GM12878 (cell line): ENCODE measurements at regions not wholly inside any gene's neighbourhood (a gene's known extent, or its start where the extent isn't known, plus 50 kb on each side); places are given as distances from the start of the nearest gene placed in this dataset.

Experiments used
- ATAC-seq: fragments of 200-7000 bp; cut with Tn5 transposase; 3 replicates; pipeline ENCODE4 v1.9.1; 2020; ENCODE audit warnings: mild to moderate bottlenecking, moderate library complexity
- BruUV-seq: library from RNA; stranded (reverse); fragments of 400-500 nt; replicated peaks from 2 replicates; lab custom pipeline; 2021; lab: Mats Ljungman, UMichigan
- CTCF ChIA-PET: fragments of 300-600 bp; sonication (Branson Sonifier 250); formaldehyde crosslinking; extraction: SDS; loops from one replicate; lab custom pipeline; 2021; ENCODE audit warnings: inconsistent platforms; lab: Yijun Ruan, JAX
- POLR2A ChIA-PET: fragments of 350-600 bp; formaldehyde crosslinking; extraction: SDS; loops from one replicate; lab custom pipeline; 2021; ENCODE audit warnings: inconsistent platforms; lab: Charles Lee
- RAD21 ChIA-PET: fragments of 300-600 bp; sonication (Branson Sonifier 250); formaldehyde crosslinking; loops from one replicate; lab custom pipeline; 2023; ENCODE audit warnings: antibody characterized with exemption; ENCODE audit not compliant: unreplicated experiment; lab: Charles Lee
- SMC1A ChIA-PET: fragments of 300-600 bp; sonication (Branson Sonifier 250); formaldehyde crosslinking; loops from one replicate; lab custom pipeline; 2023; ENCODE audit not compliant: unreplicated experiment, uncharacterized antibody; lab: Charles Lee
- DNase-seq: peaks from one replicate; pipeline ENCODE4 v3.0.0-alpha.2; 2011; ENCODE audit warnings: low read depth, low spot score
- FAIRE-seq: peaks from 3 replicates; lab custom pipeline; 2011; peaks lifted over from hg19 to GRCh38; lab: Jason Lieb, UNC
- H2AFZ ChIP-seq: 2 replicates; pipeline ENCODE4 v1.6.0; 2011; ENCODE audit warnings: low read depth, low read length, control low read depth; ENCODE audit not compliant: control insufficient read depth
- H3K27ac ChIP-seq: 2 replicates; pipeline ENCODE4 v1.5.1; 2011; ENCODE audit warnings: control low read depth; ENCODE audit not compliant: control insufficient read depth, insufficient read depth
- H3K27me3 ChIP-seq, 2 experiments: replicated peaks in 1 of 2; 2 replicates each; pipeline versions ENCODE4 v1.6.0 to v1.6.1; 2011; ENCODE audit warnings: low read length in 1 of 2; ENCODE audit not compliant: control insufficient read depth in 2 of 2, insufficient read depth in 2 of 2
- H3K36me3 ChIP-seq, 2 experiments: 2 replicates each; pipeline ENCODE4 v1.5.1; 2011; ENCODE audit warnings: low read length in 1 of 2; ENCODE audit not compliant: control insufficient read depth in 2 of 2, insufficient read depth in 2 of 2
- H3K4me1 ChIP-seq: 2 replicates; pipeline ENCODE4 v1.6.1; 2011; ENCODE audit warnings: mild to moderate bottlenecking, low read length, moderate library complexity, mixed read lengths; ENCODE audit not compliant: control insufficient read depth, insufficient read depth
- H3K4me2 ChIP-seq: 2 replicates; pipeline ENCODE4 v1.6.0; 2011; ENCODE audit warnings: control low read depth; ENCODE audit not compliant: control insufficient read depth, insufficient read depth
- H3K4me3 ChIP-seq: fragments of 200-600 bp; sonication (generic); 2 replicates; pipeline ENCODE4 v1.5.1; 2016
- H3K79me2 ChIP-seq: 2 replicates; pipeline ENCODE4 v1.6.0; 2011; ENCODE audit warnings: low read length; ENCODE audit not compliant: control insufficient read depth, insufficient read depth
- H3K9ac ChIP-seq: 2 replicates; pipeline ENCODE4 v1.8.0; 2011; ENCODE audit warnings: low read length, control low read depth, mixed read lengths; ENCODE audit not compliant: control insufficient read depth, insufficient read depth
- H3K9me3 ChIP-seq: replicated peaks from 3 replicates; pipeline ENCODE4 v1.5.1; 2011; ENCODE audit warnings: mild to moderate bottlenecking, low read length; ENCODE audit not compliant: control insufficient read depth, insufficient read depth
- H4K20me1 ChIP-seq: 2 replicates; pipeline ENCODE4 v1.6.0; 2011; ENCODE audit not compliant: control insufficient read depth, insufficient read depth
- KDM1A ChIP-seq: fragments of 200-600 bp; sonication (generic); IDR thresholded peaks from 2 replicates; pipeline ENCODE4 v1.6.1; 2016; ENCODE audit warnings: borderline replicate concordance
- NBN ChIP-seq: fragments of 450-650 bp; IDR thresholded peaks from 2 replicates; pipeline ENCODE4 v1.6.1; 2016
- NR2F1 ChIP-seq: fragments of 450-650 bp; conservative IDR thresholded peaks from 2 replicates; pipeline ENCODE4 v1.6.1; 2017; ENCODE audit warnings: mild to moderate bottlenecking
- POU2F2 ChIP-seq: IDR thresholded peaks from 3 replicates; pipeline ENCODE4 v1.6.1; 2011; ENCODE audit warnings: low read depth, mild to moderate bottlenecking, low read length, borderline replicate concordance
- ZNF207 ChIP-seq: fragments of 450-650 bp; IDR thresholded peaks from 2 replicates; pipeline ENCODE4 v1.6.1; 2014; ENCODE audit warnings: antibody characterized with exemption, mild to moderate bottlenecking, borderline replicate concordance
- WGBS: methylation state at CpG from one replicate; pipeline ENCODE4 v1.1.6; 2016; ENCODE audit warnings: low lambda C conversion rate; ENCODE audit not compliant: insufficient replicate concordance, insufficient coverage; ENCODE audit errors: missing lambda C conversion rate; 5-methylcytosine and 5-hydroxymethylcytosine counted together
- in situ Hi-C: fragments of 300-500 bp; cut with MboI; formaldehyde crosslinking; loops from 9 replicates; pipeline ENCODE4 v1.14.3; 2018; ENCODE audit warnings: mixed read lengths
- intact Hi-C: fragments of 100-400 bp; cut with micrococcal nuclease; formaldehyde crosslinking; loops from one replicate; pipeline ENCODE4 v1.14.2; 2022; ENCODE audit not compliant: unreplicated experiment
- TF ChIP-seq, protein P1 (sequence below): fragments of 450-650 bp; IDR thresholded peaks from 2 replicates; pipeline ENCODE4 v1.6.1; 2016; ENCODE audit warnings: mild to moderate bottlenecking
- TF ChIP-seq, protein P2 (sequence below): fragments of 450-650 bp; IDR thresholded peaks from 2 replicates; pipeline ENCODE4 v1.6.1; 2017; ENCODE audit warnings: borderline replicate concordance
- TF ChIP-seq, protein P3 (sequence below): IDR thresholded peaks from 2 replicates; pipeline ENCODE4 v1.6.1; 2011; ENCODE audit warnings: low read depth, low read length, improper control_type of control experiment, borderline replicate concordance

DNA sequence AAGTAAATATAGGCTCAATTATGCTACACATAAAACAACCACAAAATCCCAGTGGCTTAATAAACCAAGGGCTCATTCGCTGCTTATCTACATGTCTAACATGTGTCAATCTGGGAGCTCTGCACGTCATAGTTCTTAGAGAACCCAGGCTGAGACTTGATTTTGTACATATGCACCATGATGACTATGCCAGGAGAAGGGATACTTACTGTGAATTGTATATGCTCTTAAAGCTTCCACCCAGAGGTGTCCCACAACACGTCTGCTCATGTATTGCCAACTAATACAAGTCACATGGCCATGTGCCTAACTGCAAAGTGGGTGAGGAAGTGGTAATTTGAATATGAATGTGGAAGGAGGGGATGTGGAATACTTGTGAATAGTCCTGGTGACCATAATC is 262.1 kb downstream of the CPS1 start:
- H2AFZ ChIP-seq, result no peak overlapping the region
- no peak overlapping the region for H3K27ac ChIP-seq
- POLR2A ChIA-PET, result no interaction called here
- TF ChIP-seq, protein P1, sequence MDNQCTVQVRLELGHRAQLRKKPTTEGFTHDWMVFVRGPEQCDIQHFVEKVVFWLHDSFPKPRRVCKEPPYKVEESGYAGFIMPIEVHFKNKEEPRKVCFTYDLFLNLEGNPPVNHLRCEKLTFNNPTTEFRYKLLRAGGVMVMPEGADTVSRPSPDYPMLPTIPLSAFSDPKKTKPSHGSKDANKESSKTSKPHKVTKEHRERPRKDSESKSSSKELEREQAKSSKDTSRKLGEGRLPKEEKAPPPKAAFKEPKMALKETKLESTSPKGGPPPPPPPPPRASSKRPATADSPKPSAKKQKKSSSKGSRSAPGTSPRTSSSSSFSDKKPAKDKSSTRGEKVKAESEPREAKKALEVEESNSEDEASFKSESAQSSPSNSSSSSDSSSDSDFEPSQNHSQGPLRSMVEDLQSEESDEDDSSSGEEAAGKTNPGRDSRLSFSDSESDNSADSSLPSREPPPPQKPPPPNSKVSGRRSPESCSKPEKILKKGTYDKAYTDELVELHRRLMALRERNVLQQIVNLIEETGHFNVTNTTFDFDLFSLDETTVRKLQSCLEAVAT, result no peak
- TF ChIP-seq KDM1A, result no peak
- no peak for DNase-seq
- H3K9me3 ChIP-seq, result no peaks in the 10 kb centered on the region
- CTCF ChIA-PET, result interaction anchor here (1.0 kb wide), 1 partner anchor 21 kb away, joined by 3 read pairs; no protein-coding TSS in a partner anchor
- 1% methylated on average over 3 of the region's 3 CpGs for WGBS
- no peak overlapping the region for H3K4me3 ChIP-seq
- SMC1A ChIA-PET, result interaction anchor here (0.6 to 1.2 kb wide), 2 partner anchors 12 to 71 kb away, joined by 3 read pairs; no protein-coding TSS in a partner anchor
- in situ Hi-C loops (no loop called here), intact Hi-C loops (no loop called here)
- RAD21 ChIA-PET, result no interaction called here
- H3K9ac ChIP-seq, result no peak overlapping the region
- no TSS peak for BruUV-seq
- H3K27me3 ChIP-seq, result no peaks in the 10 kb centered on the region
- no peak for FAIRE-seq
- ATAC-seq, result no peak
- H3K79me2 ChIP-seq, result no peaks in the 10 kb centered on the region
- H4K20me1 ChIP-seq, result no peaks in the 10 kb centered on the region
- H3K36me3 ChIP-seq, result no peaks in the 10 kb centered on the region
- no peak overlapping the region for H3K4me2 ChIP-seq
- H3K4me1 ChIP-seq, result no peaks in the 10 kb centered on the region

DNA sequence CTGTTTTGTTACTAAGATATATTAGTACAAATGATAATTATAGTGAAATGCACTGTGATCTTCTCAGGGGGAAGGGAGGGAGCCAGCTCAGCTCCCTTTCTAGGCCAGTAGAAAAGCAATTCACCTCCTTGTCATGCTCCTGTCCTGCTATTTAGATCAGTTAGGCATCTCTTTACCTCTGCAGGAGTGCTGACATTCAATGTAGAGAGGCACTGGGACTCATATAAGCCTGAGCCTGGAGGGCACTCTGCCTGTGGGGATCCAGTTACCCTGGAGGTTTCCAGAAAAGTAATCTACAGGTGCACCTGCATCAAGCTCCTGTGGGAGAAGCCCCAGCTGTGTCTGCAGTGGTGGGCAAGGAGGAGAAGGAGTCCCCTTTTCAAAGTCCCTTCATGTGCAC is 277.0 kb downstream of the CPS1 start:
- CTCF ChIA-PET, result no interaction called here
- intact Hi-C loops, result no loop called here
- H3K36me3 ChIP-seq, result no peaks in the 10 kb centered on the region
- no peak overlapping the region for H3K4me3 ChIP-seq
- H3K9me3 ChIP-seq, result no peaks in the 10 kb centered on the region
- H3K79me2 ChIP-seq, result no peaks in the 10 kb centered on the region
- POLR2A ChIA-PET, result interaction anchor here (0.6 to 0.9 kb wide), 2 partner anchors 11 to 194 kb away, joined by 3 read pairs; no protein-coding TSS in a partner anchor
- H3K9ac ChIP-seq, result no peak overlapping the region
- no peaks in the 10 kb centered on the region for H3K4me1 ChIP-seq
- H3K27ac ChIP-seq, result no peak overlapping the region
- no peaks in the 10 kb centered on the region for H3K27me3 ChIP-seq
- H3K4me2 ChIP-seq, result no peak overlapping the region
- no peaks in the 10 kb centered on the region for H4K20me1 ChIP-seq
- no peak for FAIRE-seq
- DNase-seq, result no peak
- RAD21 ChIA-PET, result no interaction called here
- in situ Hi-C loops, result no loop called here
- ATAC-seq, result no peak
- no TSS peak for BruUV-seq
- SMC1A ChIA-PET, result interaction anchor here (1.5 kb wide), 1 partner anchor 202 kb away, joined by 3 read pairs; no protein-coding TSS in a partner anchor
- no peak overlapping the region for H2AFZ ChIP-seq
- TF ChIP-seq KDM1A, result no peak
- TF ChIP-seq POU2F2, result no peak
- no peak for TF ChIP-seq NBN
- TF ChIP-seq, protein P2, sequence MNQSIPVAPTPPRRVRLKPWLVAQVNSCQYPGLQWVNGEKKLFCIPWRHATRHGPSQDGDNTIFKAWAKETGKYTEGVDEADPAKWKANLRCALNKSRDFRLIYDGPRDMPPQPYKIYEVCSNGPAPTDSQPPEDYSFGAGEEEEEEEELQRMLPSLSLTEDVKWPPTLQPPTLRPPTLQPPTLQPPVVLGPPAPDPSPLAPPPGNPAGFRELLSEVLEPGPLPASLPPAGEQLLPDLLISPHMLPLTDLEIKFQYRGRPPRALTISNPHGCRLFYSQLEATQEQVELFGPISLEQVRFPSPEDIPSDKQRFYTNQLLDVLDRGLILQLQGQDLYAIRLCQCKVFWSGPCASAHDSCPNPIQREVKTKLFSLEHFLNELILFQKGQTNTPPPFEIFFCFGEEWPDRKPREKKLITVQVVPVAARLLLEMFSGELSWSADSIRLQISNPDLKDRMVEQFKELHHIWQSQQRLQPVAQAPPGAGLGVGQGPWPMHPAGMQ, result no peak
- TF ChIP-seq, protein P3, sequence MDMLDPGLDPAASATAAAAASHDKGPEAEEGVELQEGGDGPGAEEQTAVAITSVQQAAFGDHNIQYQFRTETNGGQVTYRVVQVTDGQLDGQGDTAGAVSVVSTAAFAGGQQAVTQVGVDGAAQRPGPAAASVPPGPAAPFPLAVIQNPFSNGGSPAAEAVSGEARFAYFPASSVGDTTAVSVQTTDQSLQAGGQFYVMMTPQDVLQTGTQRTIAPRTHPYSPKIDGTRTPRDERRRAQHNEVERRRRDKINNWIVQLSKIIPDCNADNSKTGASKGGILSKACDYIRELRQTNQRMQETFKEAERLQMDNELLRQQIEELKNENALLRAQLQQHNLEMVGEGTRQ, result no peak
- TF ChIP-seq NR2F1, result no peak
- TF ChIP-seq ZNF207, result no peak
